Right lobe of liver (tissue), 4 donors: ENCODE measurements at regions not wholly inside any gene's neighbourhood (a gene's known extent, or its start where the extent isn't known, plus 50 kb on each side); places are given as distances from the start of the nearest gene placed in this dataset.

ENCODE experiments used
- CTCF ChIP-seq, 4 donors: fragments of 200-600 bp in 3 of 4; fragments of 450-650 bp in 1 of 4; IDR thresholded peaks; one replicate each; pipeline versions ENCODE4 v1.5.1 to v1.8.0; 2016 to 2022; ENCODE audit warnings: antibody characterized with exemption in 4 of 4, mild to moderate bottlenecking in 2 of 4
- POLR2A ChIP-seq: fragments of 450-650 bp; IDR thresholded peaks from one replicate; pipeline ENCODE4 v1.6.1; 2017; ENCODE audit warnings: antibody characterized with exemption, mild to moderate bottlenecking
- donor health status: DM: no; HTN: no; CAD: no.
- donor health status: DM: no; HTN: no; CAD: no.
- donor health status: DM: no; HTN: yes; CAD: no.

GRCh38 chr6:22204153-22204552 lies 92.7 kb downstream of the PRL start:
- TF ChIP-seq POLR2A (no peak), CTCF (IDR thresholded peaks at IDR 0.05) (no peak)
